Mesenteric fat pad (tissue), 1 donor: ENCODE measurements at regions not wholly inside any gene's neighbourhood (a gene's known extent, or its start where the extent isn't known, plus 50 kb on each side); places are given as distances from the start of the nearest gene placed in this dataset.
A peak's percentile ranks its signal among the peaks of the same experiment; 100 is the strongest.

ENCODE experiments used
- DNase-seq: peaks from one replicate; pipeline ENCODE4 v3.0.0-alpha.2; 2020; ENCODE audit warnings: low spot score
- microRNA-seq: library from miRNA; unstranded; fragments of <30 nt; microRNA quantifications from one replicate; pipeline ENCODE4 v1.2.0, GENCODE V29; 2020; ENCODE audit warnings: borderline number of aligned reads
- donor health status: DM: yes; HTN: yes; CAD: no.

- no peak for DNase-seq
Measured at GRCh38 chr7:26097837-26098668, 53.9 kb upstream of the NFE2L3 start.

GRCh38 chr7:26099236-26099635 lies 52.8 kb upstream of the NFE2L3 start:
- no peak for DNase-seq

GRCh38 chr7:26100406-26101339 lies 51.3 kb upstream of the NFE2L3 start:
- DNase-seq: no peak

GRCh38 chr7:26101361-26102151 lies 50.4 kb upstream of the NFE2L3 start:
- DNase-seq: no peak

GRCh38 chr7:26102176-26102575 lies 49.8 kb upstream of the NFE2L3 start:
- DNase-seq: no peak

Small RNA genes lying in the stretch of these regions (microRNA-seq; reads per million reads assigned to microRNA genes)
- gene MIR148A: 360 reads per million, percentile 67 among the genes with 10 or more reads in this experiment
